RWPE1 (cell line): ENCODE measurements at regions not wholly inside any gene's neighbourhood (a gene's known extent, or its start where the extent isn't known, plus 50 kb on each side); places are given as distances from the start of the nearest gene placed in this dataset.
"Not testable (repeated sequence)": the region's sequence is repeated elsewhere in the genome, so short reads cannot be mapped to it uniquely, and the experiment has no call there.

Experiments
- CTCF ChIA-PET: fragments of 350-600 bp; sonication (Branson Sonifier 250); formaldehyde crosslinking; extraction: SDS; loops from one replicate; lab custom pipeline; 2021; lab: Yijun Ruan, JAX
- POLR2A ChIA-PET: fragments of 400-600 bp; formaldehyde crosslinking; extraction: SDS; loops from one replicate; lab custom pipeline; 2020; ENCODE audit warnings: antibody characterized with exemption; ENCODE audit not compliant: low non-redundant PET; lab: Yijun Ruan, JAX
- DNase-seq: peaks from one replicate; pipeline ENCODE4 v3.0.0; 2012; ENCODE audit warnings: low spot score
- H3K27ac ChIP-seq: fragments of 450-650 bp; 2 replicates; pipeline ENCODE4 v1.5.1; 2017
- TF ChIP-seq, protein P1 (sequence below): fragments of 450-650 bp; conservative IDR thresholded peaks from 2 replicates; pipeline ENCODE4 v1.5.1; 2017; ENCODE audit warnings: low read depth, mild to moderate bottlenecking

DNA sequence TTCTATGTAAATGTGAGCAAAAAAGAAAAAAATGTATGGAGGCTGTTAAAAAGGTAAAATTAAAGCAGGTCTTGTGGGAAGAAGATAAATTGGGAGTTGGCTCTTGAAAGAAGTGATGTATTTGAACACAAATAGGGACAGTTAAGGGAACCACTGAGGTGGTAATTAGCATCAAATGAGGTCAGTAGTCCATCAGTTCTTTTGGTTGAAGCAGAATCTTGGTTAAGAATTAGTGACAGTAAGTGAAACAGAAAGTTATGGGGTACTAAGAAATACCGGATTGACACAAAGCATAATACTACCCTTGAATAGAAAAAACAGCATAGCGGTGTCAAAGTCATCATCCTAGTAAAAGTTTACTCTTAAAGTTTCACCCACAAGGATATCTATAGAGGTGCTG is 352.6 kb upstream of the VRK2 start:
- ChIA-PET POLR2A (no interaction called here), CTCF (no interaction called here)
- no peak overlapping the region for H3K27ac ChIP-seq
- TF ChIP-seq, protein P1, sequence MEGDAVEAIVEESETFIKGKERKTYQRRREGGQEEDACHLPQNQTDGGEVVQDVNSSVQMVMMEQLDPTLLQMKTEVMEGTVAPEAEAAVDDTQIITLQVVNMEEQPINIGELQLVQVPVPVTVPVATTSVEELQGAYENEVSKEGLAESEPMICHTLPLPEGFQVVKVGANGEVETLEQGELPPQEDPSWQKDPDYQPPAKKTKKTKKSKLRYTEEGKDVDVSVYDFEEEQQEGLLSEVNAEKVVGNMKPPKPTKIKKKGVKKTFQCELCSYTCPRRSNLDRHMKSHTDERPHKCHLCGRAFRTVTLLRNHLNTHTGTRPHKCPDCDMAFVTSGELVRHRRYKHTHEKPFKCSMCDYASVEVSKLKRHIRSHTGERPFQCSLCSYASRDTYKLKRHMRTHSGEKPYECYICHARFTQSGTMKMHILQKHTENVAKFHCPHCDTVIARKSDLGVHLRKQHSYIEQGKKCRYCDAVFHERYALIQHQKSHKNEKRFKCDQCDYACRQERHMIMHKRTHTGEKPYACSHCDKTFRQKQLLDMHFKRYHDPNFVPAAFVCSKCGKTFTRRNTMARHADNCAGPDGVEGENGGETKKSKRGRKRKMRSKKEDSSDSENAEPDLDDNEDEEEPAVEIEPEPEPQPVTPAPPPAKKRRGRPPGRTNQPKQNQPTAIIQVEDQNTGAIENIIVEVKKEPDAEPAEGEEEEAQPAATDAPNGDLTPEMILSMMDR: no peak
- DNase-seq: no peak

DNA sequence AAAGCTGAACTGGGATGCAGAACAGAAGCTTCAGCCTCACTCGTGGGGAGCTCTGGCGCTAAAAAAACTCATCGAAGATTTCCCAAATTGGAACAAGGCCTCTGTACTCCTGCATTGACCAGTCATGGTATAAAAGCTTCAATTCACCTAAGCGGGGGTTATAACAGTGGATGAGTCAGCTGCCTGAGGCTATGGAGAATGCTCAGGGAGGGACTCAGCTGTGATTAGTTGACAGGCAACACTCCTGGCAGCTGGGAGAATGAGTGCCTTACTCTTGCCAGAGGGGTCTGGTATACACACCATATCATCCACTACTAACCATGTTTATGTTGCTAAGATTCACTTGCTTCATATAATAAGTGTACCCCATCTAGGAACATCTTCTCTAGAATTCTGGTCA is 350.6 kb upstream of the VRK2 start:
- no peak overlapping the region for H3K27ac ChIP-seq
- ChIA-PET CTCF (no interaction called here), POLR2A (no interaction called here)
- TF ChIP-seq, protein P1: no peak
- peak; percentile 66 for DNase-seq

DNA sequence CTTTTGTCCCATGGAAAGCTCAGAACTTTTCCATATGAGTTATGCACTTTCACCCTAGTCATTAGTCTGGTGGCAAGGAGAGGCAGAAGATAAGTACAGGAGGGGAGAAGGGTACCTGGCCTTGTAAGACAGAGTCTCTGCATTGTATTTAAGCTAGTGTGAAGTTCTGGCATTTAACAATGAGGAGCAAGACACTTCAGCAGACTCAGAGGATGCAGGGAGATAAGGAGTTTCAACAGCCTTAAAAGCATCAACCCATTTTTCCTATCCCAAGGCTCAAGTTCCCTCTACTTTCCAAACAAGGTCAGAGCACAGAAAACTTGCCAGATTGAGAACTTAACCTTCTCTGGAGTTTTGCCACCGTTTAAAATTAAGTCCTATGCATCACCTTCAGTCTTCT is 348.2 kb upstream of the VRK2 start:
- ChIA-PET CTCF (interaction anchor here (0.6 kb wide), 1 partner anchor 99 kb away, joined by 3 read pairs; no protein-coding TSS in a partner anchor), POLR2A (interaction anchor here (0.5 kb wide), 1 partner anchor 1060 kb away, joined by 3 read pairs; no protein-coding TSS in a partner anchor)
- H3K27ac ChIP-seq: no peak overlapping the region
- TF ChIP-seq, protein P1: no peak
- DNase-seq: no peak

DNA sequence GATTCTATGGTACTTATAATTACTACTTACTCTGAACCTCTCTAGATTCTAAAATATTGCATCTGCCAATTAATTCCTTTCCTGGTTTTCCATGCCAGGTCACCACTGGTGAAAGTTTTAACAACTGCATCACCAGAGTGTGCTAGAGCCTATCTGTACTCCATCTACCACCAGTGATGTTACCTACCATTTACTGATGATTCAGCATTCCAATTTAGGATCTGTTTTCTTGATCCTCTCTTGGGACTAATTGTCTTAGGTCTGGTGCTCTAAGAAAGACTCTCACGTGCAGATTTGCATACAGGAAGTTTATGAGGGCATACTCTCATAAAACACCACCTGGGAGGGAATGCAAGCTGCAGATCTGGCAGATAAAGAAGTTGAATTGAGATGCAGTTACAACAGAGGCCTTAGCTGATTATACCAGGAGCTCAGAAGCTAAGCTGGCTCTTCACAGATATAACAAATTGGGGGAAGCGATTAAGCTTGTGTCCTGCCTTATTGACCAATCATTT is 347.6 kb upstream of the VRK2 start:
- TF ChIP-seq, protein P1: no peak
- ChIA-PET CTCF (interaction anchor here (0.7 kb wide), 1 partner anchor 114 kb away, joined by 3 read pairs; no protein-coding TSS in a partner anchor), POLR2A (no interaction called here)
- no peak for DNase-seq
- H3K27ac ChIP-seq: no peak overlapping the region

DNA sequence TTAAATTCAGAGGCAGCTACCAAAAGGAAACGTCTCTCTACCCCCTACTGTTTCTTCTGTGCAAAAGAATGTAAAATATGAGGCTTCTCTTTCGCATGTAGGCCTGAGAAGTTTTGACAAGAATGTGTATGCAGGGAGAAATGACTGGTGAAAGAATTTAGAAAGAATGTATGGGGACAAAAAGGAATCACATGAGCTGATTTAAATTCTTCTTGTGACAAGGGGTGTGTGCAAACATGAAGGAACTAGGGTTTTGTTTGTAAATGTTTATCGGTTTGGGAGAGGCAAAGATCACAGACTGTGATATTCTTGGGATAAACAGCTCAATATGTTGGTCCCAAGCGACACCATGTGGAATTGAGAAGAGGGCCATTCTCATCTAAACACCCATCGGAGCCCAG is 345.2 kb upstream of the VRK2 start:
- CTCF ChIA-PET: no interaction called here
- H3K27ac ChIP-seq: no peak overlapping the region
- POLR2A ChIA-PET: no interaction called here
- TF ChIP-seq, protein P1: no peak
- no peak for DNase-seq

DNA sequence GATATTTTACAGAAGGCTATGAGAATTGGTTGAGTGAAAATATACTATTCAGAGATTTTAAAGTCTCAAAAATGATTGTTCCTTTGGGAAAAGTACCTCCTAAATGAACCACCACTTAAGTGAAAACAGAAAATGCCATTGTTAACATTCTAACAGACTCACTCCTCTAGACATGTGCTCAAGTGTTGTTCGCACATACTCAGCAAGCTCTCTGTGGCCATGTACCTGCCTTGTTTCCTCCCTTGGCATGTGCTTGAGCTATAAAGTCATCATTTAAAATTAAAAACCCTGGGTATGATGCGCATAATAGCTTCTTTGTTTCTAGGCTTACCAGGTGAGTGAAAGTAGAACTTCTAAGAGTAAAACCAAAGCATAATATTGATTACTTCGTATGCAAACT is 343.2 kb upstream of the VRK2 start:
- TF ChIP-seq, protein P1: no peak
- DNase-seq: no peak
- ChIA-PET POLR2A (no interaction called here), CTCF (no interaction called here)
- H3K27ac ChIP-seq: no peak overlapping the region

DNA sequence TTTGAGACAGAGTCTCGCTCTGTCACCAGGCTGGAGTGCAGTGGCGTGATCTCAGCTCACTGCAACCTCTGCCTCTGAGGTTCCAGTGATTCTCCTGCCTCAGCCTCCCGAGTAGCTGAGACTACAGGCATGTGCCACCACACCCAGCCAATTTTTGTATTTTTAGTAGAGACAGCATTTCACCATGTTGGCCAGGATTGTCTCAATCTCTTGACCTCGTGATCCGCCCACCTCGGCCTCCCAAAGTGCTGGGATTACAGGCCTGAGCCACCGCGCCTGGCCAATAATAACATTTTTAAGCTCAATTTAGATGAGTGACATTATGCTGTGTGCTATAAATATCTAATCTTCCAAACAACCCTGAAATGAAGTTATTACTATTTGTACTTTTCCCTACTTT is 338.8 kb upstream of the VRK2 start:
- DNase-seq, H3K27ac ChIP-seq, POLR2A ChIA-PET: not testable (repeated sequence)
- CTCF ChIA-PET: interaction anchor here (0.6 to 2.0 kb wide), 3 partner anchors 11 to 659 kb away, joined by 4 to 8 read pairs (median 4); no protein-coding TSS in a partner anchor
